NCI-H82 (cell line): ENCODE measurements at regions not wholly inside any gene's neighbourhood (a gene's known extent, or its start where the extent isn't known, plus 50 kb on each side); places are given as distances from the start of the nearest gene placed in this dataset.
A peak's percentile ranks its signal among the peaks of the same experiment; 100 is the strongest.

Experiments used
- DNase-seq: peaks from one replicate; lab custom pipeline; 2025; lab: John Stamatoyannopoulos, UW

- no peak for DNase-seq
Observed at GRCh38 chr10:36373424-36374096, 731.5 kb upstream of the FZD8 start.

GRCh38 chr10:36367362-36367761, 725.3 kb upstream of the FZD8 start:
- DNase-seq, result no peak

- peak; percentile 67 for DNase-seq
Observed at GRCh38 chr10:36366843-36367242, 724.7 kb upstream of the FZD8 start.

- DNase-seq, result no peak
Observed at GRCh38 chr10:36366065-36366464, 724.0 kb upstream of the FZD8 start.

GRCh38 chr10:36362257-36362656, 720.2 kb upstream of the FZD8 start:
- peak; percentile 86 for DNase-seq

- DNase-seq, result no peak
Observed at GRCh38 chr10:36358736-36359135, 716.6 kb upstream of the FZD8 start.

GRCh38 chr10:36354633-36355032, 712.5 kb upstream of the FZD8 start:
- no peak for DNase-seq

- no peak for DNase-seq
Observed at GRCh38 chr10:36351159-36351558, 709.1 kb upstream of the FZD8 start.

- no peak for DNase-seq
Observed at GRCh38 chr10:36349445-36350078, 707.5 kb upstream of the FZD8 start.

GRCh38 chr10:36345807-36346206, 703.7 kb upstream of the FZD8 start:
- DNase-seq, result no peak

GRCh38 chr10:36345175-36345533, 703.1 kb upstream of the FZD8 start:
- DNase-seq, result no peak

- no peak for DNase-seq
Observed at GRCh38 chr10:36344240-36345174, 702.4 kb upstream of the FZD8 start.

GRCh38 chr10:36342781-36343180, 700.7 kb upstream of the FZD8 start:
- no peak for DNase-seq

GRCh38 chr10:36341471-36341870, 699.4 kb upstream of the FZD8 start:
- no peak for DNase-seq

- no peak for DNase-seq
Observed at GRCh38 chr10:36336315-36336714, 694.2 kb upstream of the FZD8 start.

GRCh38 chr10:36333446-36333845, 691.4 kb upstream of the FZD8 start:
- no peak for DNase-seq

- no peak for DNase-seq
Observed at GRCh38 chr10:36332926-36333325, 690.8 kb upstream of the FZD8 start.

- DNase-seq, result no peak
Observed at GRCh38 chr10:36331121-36331520, 689.0 kb upstream of the FZD8 start.

- DNase-seq, result no peak
Observed at GRCh38 chr10:36325815-36326214, 683.7 kb upstream of the FZD8 start.

GRCh38 chr10:36324831-36325230, 682.7 kb upstream of the FZD8 start:
- DNase-seq, result no peak

- DNase-seq, result no peak
Observed at GRCh38 chr10:36313142-36313541, 671.0 kb upstream of the FZD8 start.

- DNase-seq, result no peak
Observed at GRCh38 chr10:36303896-36304295, 661.8 kb upstream of the FZD8 start.

- DNase-seq, result no peak
Observed at GRCh38 chr10:36302086-36302485, 660.0 kb upstream of the FZD8 start.
